GM12864 (cell line): ENCODE measurements at regions not wholly inside any gene's neighbourhood (a gene's known extent, or its start where the extent isn't known, plus 50 kb on each side); places are given as distances from the start of the nearest gene placed in this dataset.

ENCODE experiments used
- DNase-seq: peaks from one replicate; pipeline ENCODE4 v3.0.0-alpha.2; 2011; ENCODE audit warnings: low read depth
- H3K4me3 ChIP-seq: 2 replicates; pipeline ENCODE4 v1.5.1; 2011; ENCODE audit warnings: mild to moderate bottlenecking, low read depth, low read length, control low read depth
- CTCF ChIP-seq: IDR thresholded peaks from 2 replicates; pipeline ENCODE4 v1.5.1; 2011; ENCODE audit warnings: low read depth, mild to moderate bottlenecking, moderate library complexity, low read length, control low read depth, inconsistent platforms; ENCODE audit errors: missing control alignments

DNA sequence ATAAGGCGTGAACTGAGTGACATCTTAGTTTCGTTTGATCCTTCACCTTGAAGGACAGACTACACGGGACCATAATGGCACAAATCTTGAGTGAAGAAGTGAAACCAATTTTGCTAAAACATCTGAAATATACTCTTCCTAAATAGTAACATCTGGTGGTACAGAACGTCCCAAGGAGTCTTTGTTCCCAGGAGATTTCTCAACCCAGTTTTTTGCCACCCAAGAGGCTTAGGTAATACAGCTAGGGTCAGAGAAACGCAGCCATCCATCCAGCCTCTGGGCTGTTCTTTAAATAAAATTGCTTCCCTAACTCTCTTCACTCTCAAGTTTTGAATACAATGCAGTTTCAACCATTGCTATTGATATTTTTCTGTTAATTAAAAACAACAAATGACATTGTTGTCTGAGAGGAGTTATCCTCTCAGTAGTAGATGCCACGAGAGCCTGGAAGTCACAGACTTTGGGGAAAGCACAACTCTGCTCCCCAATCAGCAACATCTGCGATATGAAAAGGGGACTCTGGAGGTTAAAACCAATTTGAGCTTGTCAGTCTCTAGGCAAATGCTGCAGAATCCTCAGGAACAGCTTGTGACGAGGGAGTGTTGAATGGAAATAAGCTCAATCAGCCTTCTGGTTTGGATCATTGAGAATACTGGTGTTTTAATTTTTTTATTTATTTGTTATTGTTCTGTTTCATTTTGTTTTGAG is 394.3 kb upstream of the ADGRL2 start:
- DNase-seq: no peak
- no peak for TF ChIP-seq CTCF
- no peak overlapping the region for H3K4me3 ChIP-seq

DNA sequence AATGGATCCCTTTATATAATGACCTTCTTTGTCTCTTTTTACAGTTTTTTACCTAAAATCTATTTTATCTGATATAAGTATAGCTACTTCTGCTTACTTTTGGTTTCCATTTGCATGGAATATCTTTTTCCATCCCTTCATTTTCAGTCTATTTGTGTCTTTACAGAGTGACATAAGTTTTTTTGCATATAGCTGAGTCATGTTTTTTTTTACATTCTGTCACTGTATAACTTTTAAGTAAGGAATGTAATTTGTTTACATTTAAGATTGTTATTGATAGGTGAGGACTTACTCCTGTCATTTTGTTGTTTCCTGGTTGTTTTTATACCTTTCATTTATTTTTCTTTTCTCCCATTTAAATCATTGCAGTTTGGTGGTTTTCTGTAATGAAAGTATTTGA is 402.7 kb upstream of the ADGRL2 start:
- no peak for DNase-seq
- no peak for TF ChIP-seq CTCF
- H3K4me3 ChIP-seq: no peak overlapping the region

DNA sequence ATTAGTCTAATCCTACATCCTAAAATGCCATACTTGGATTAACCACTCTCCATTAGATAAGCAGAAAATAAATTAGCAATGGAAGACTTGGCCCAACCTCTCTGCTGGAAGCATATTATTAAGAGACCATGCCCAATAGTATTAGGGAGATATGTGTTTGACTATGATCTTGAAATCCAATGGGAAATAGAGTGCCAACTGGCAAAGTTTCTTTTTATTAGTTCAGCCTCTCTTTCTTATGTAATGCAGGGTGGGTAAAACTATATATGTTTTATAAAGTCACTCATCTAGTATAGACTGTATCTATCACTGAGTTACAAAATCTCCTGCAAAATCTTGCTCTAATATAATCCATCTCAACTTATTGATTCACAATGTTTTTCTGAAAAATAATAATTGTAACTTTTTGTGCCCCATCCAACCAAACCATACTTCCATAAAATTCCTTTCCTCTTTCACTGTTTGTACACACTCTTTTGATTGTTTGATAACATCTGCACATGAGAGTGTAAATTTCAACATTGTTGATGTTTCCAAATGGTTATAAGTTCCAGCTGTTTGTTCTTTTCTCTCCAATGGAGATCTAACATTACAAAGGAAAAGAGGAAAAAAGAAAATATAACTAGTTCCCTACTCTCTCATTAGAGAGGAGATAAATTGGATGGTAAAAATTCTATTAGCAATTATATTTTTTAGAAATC is 408.1 kb upstream of the ADGRL2 start:
- DNase-seq: no peak
- TF ChIP-seq CTCF: no peak
- no peak overlapping the region for H3K4me3 ChIP-seq

DNA sequence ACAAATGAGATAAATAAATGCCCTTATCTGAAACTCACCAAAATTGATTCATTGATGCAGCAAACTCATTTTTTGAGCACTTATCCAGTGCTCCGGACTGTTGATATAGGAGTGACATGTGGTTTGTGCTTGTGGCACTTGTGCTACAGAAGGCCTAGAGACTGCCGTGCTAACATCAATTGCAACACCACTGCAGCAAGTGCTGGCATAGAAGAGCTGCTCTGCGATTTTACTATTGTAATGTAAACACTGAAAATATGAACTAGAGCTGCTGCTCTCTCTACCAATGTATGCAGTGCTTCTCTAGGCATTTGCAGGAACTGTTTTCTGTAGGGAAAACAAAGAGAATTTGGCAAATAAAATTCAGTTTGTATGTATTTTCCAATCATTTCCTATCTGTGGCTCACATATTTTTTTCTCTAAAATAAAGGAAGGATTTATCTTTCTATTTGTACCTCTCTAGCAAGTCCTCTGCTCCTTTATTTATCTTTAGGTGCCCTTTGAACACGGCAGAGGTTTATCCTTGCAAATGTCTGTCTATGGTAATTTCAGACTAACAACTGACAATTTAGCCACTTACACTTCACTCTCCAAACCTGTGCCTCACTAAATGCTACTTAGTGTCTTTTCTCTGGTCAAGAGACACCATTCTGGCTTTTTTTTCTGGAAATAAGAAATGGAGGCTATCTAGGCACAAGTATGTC is 409.5 kb upstream of the ADGRL2 start:
- TF ChIP-seq CTCF: no peak
- no peak overlapping the region for H3K4me3 ChIP-seq
- DNase-seq: no peak

GRCh38 chr1:81388435-81388834 is 412.3 kb upstream of the ADGRL2 start:
- H3K4me3 ChIP-seq: no peak overlapping the region
- TF ChIP-seq CTCF: no peak
- DNase-seq: no peak

DNA sequence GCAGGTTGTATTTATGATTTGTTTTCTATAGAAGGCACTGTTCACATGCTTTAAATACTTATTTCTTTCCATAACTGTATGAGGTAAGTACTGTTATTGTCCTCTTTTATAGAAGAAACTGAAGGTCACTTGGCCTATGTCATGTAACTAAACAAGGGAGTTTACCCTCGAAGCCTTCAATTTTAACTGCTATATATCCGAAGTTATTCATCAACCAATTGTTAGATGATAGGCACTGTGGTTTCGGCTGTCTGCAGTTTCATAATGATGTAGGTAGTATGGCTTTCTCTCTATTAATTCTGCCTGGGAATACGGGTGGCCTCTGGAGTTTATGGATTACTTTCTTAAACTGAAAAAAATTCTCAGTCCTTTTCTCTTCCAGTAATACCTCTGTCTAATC is 413.3 kb upstream of the ADGRL2 start:
- TF ChIP-seq CTCF: no peak
- DNase-seq: no peak
- no peak overlapping the region for H3K4me3 ChIP-seq
